H9 (cell line): ENCODE measurements at regions not wholly inside any gene's neighbourhood (a gene's known extent, or its start where the extent isn't known, plus 50 kb on each side); places are given as distances from the start of the nearest gene placed in this dataset.

Experiments
- DNase-seq: peaks from one replicate; pipeline ENCODE4 v3.0.0-alpha.2; 2017
- H2AFZ ChIP-seq: one replicate; pipeline ENCODE4 v1.6.1; 2013; ENCODE audit warnings: mild to moderate bottlenecking, low read length, control low read depth, moderate library complexity
- H2AK5ac ChIP-seq: 2 replicates; pipeline ENCODE4 v1.6.1; 2013; ENCODE audit warnings: low read length, control low read depth, mixed read lengths; ENCODE audit not compliant: insufficient read length
- H2BK120ac ChIP-seq: one replicate; pipeline ENCODE4 v1.6.1; 2013; ENCODE audit warnings: low read depth, mild to moderate bottlenecking, low read length, control low read depth, inconsistent platforms; ENCODE audit not compliant: poor library complexity, severe bottlenecking
- H2BK12ac ChIP-seq: 2 replicates; pipeline ENCODE4 v1.6.1; 2013; ENCODE audit warnings: low read length, control low read depth, mixed read lengths, low read depth; ENCODE audit not compliant: insufficient read length
- H2BK15ac ChIP-seq: 2 replicates; pipeline ENCODE4 v1.6.1; 2013; ENCODE audit warnings: low read depth, low read length, control low read depth
- H2BK20ac ChIP-seq: one replicate; pipeline ENCODE4 v1.6.1; 2013; ENCODE audit warnings: low read depth, mild to moderate bottlenecking, low read length, control low read depth, inconsistent platforms; ENCODE audit not compliant: poor library complexity, severe bottlenecking
- H2BK5ac ChIP-seq: 2 replicates; pipeline ENCODE4 v1.6.1; 2013; ENCODE audit warnings: low read length, control low read depth, mixed read lengths; ENCODE audit not compliant: insufficient read length
- H3K14ac ChIP-seq: 2 replicates; pipeline ENCODE4 v1.6.1; 2013; ENCODE audit warnings: low read length, control low read depth; ENCODE audit not compliant: insufficient read depth
- H3K18ac ChIP-seq: 2 replicates; pipeline ENCODE4 v1.6.1; 2013; ENCODE audit warnings: low read depth, mild to moderate bottlenecking, mixed read lengths, low read length, control low read depth; ENCODE audit not compliant: insufficient read length
- H3K23ac ChIP-seq: 2 replicates; pipeline ENCODE4 v1.6.1; 2013; ENCODE audit warnings: low read length, control low read depth, mixed read lengths, low read depth; ENCODE audit not compliant: insufficient read length
- H3K23me2 ChIP-seq: 2 replicates; pipeline ENCODE4 v1.6.1; 2013; ENCODE audit warnings: low read depth, mild to moderate bottlenecking, mixed read lengths, low read length, control low read depth; ENCODE audit not compliant: insufficient read length, poor library complexity, severe bottlenecking
- H3K27ac ChIP-seq: 2 replicates; pipeline ENCODE4 v1.5.1; 2013; ENCODE audit warnings: low read length, control low read depth, mixed read lengths, low read depth; ENCODE audit not compliant: insufficient read length
- H3K27me3 ChIP-seq: 2 replicates; pipeline ENCODE4 v1.6.1; 2013; ENCODE audit warnings: low read length, control low read depth, inconsistent platforms; ENCODE audit not compliant: insufficient read depth
- H3K4ac ChIP-seq: 2 replicates; pipeline ENCODE4 v1.6.1; 2013; ENCODE audit warnings: low read depth, mild to moderate bottlenecking, control low read depth, inconsistent platforms, low read length, moderate library complexity
- H3K4me1 ChIP-seq: 2 replicates; pipeline ENCODE4 v1.6.1; 2013; ENCODE audit warnings: low read length, control low read depth, inconsistent platforms; ENCODE audit not compliant: insufficient read depth
- H3K4me2 ChIP-seq: 2 replicates; pipeline ENCODE4 v1.6.1; 2013; ENCODE audit warnings: low read length, control low read depth, mixed read lengths; ENCODE audit not compliant: insufficient read length, insufficient read depth
- H3K56ac ChIP-seq: 2 replicates; pipeline ENCODE4 v1.6.1; 2013; ENCODE audit warnings: low read depth, mild to moderate bottlenecking, mixed read lengths, low read length, control low read depth; ENCODE audit not compliant: insufficient read length
- H3K79me1 ChIP-seq: 2 replicates; pipeline ENCODE4 v1.6.1; 2013; ENCODE audit warnings: low read depth, mild to moderate bottlenecking, moderate library complexity, low read length, control low read depth, inconsistent platforms; ENCODE audit not compliant: insufficient read depth, poor library complexity, severe bottlenecking
- H3K79me2 ChIP-seq: 2 replicates; pipeline ENCODE4 v1.6.1; 2013; ENCODE audit warnings: low read length, control low read depth, inconsistent platforms; ENCODE audit not compliant: insufficient read depth
- H3K9ac ChIP-seq: 2 replicates; pipeline ENCODE4 v1.6.1; 2013; ENCODE audit warnings: low read length, control low read depth, mixed read lengths; ENCODE audit not compliant: insufficient read length; ENCODE audit errors: extremely low read depth
- H3K9me3 ChIP-seq: one replicate; pipeline ENCODE4 v1.6.1; 2013; ENCODE audit warnings: low read depth, low read length, inconsistent platforms; ENCODE audit not compliant: control insufficient read depth
- H3T11ph ChIP-seq: one replicate; pipeline ENCODE4 v1.6.1; 2013; ENCODE audit warnings: mild to moderate bottlenecking, low read length, control low read depth, inconsistent platforms
- H4K20me1 ChIP-seq: one replicate; pipeline ENCODE4 v1.6.1; 2013; ENCODE audit not compliant: control insufficient read depth, insufficient read length, insufficient read depth
- H4K5ac ChIP-seq: 2 replicates; pipeline ENCODE4 v1.6.1; 2013; ENCODE audit warnings: low read depth, mild to moderate bottlenecking, mixed read lengths, low read length, control low read depth; ENCODE audit not compliant: insufficient read length
- H4K8ac ChIP-seq: replicated peaks from 2 replicates; pipeline ENCODE4 v1.6.1; 2013; ENCODE audit warnings: low read length, control low read depth, mixed read lengths, low read depth; ENCODE audit not compliant: insufficient read length
- H4K91ac ChIP-seq: 2 replicates; pipeline ENCODE4 v1.6.1; 2013; ENCODE audit warnings: low read depth, mild to moderate bottlenecking, moderate library complexity, mixed read lengths, low read length, control low read depth; ENCODE audit not compliant: insufficient read length
- H3K27ac Mint-ChIP-seq, 3 experiments: 2 replicates in 2 of 3; 3 replicates in 1 of 3; pipeline ENCODE4 v1.8.0; 2020 to 2021; ENCODE audit warnings: mixed read lengths in 3 of 3, mild to moderate bottlenecking in 1 of 3, moderate library complexity in 1 of 3
- H3K27me3 Mint-ChIP-seq: 2 replicates; pipeline ENCODE4 v1.8.0; 2021; ENCODE audit warnings: low read depth, mild to moderate bottlenecking, moderate library complexity, mixed read lengths
- H3K36me3 Mint-ChIP-seq, 3 experiments: 2 replicates in 2 of 3; 3 replicates in 1 of 3; pipeline ENCODE4 v1.8.0; 2020 to 2021; ENCODE audit warnings: low read depth in 3 of 3, mixed read lengths in 3 of 3; ENCODE audit not compliant: insufficient read depth in 1 of 3
- H3K4me1 Mint-ChIP-seq, 2 experiments: 2 replicates each; pipeline ENCODE4 v1.8.0; 2020; ENCODE audit warnings: mixed read lengths in 2 of 2
- H3K4me3 Mint-ChIP-seq, 2 experiments: 2 replicates in 1 of 2; 3 replicates in 1 of 2; pipeline ENCODE4 v1.8.0; 2020 to 2021; ENCODE audit warnings: mild to moderate bottlenecking in 2 of 2, mixed read lengths in 2 of 2, moderate library complexity in 1 of 2
- H3K9me3 Mint-ChIP-seq, 2 experiments: 2 replicates in 1 of 2; 3 replicates in 1 of 2; pipeline ENCODE4 v1.8.0; 2020; ENCODE audit warnings: mild to moderate bottlenecking in 2 of 2, mixed read lengths in 2 of 2, moderate library complexity in 1 of 2
- WGBS: extraction: QIAGEN DNeasy Blood & Tissue Kit; methylation state at CpG from one replicate; pipeline ENCODE4 v1.1.7; 2013; ENCODE audit warnings: missing lambda C conversion rate, low lambda C conversion rate, mixed read lengths; ENCODE audit not compliant: insufficient read length; ENCODE audit errors: extremely low coverage; 5-methylcytosine and 5-hydroxymethylcytosine counted together
- TF ChIP-seq, protein P1 (sequence below): fragments of 200-600 bp; sonication (generic); conservative IDR thresholded peaks from 3 replicates; pipeline ENCODE4 v1.8.0; 2021; ENCODE audit warnings: antibody characterized with exemption, mild to moderate bottlenecking

DNA sequence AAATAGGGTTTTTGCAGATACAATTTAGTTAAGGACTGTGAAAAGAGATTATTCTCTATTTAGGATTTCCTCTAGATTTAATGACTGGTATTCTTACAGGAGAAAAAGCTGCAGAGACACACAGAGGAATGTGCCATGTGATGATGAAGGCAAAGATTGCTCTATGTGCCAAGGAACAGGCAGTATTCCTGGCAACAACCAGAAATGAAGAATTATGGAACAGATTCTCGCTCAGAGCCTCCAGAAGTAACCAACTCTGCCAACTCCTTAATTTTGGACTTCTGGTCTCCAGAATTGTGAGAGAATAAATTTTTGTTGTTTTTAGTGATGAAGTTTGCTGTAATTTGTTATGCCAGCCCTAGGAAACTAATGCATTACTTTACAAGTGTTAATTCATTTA is 307.6 kb upstream of the SEMA3A start:
- Histone ChIP-seq H3K23ac (no peak overlapping the region), H3K79me1 (no peaks in the 10 kb centered on the region), H3K9ac (no peak overlapping the region), H4K20me1 (no peaks in the 10 kb centered on the region), H3K27ac (no peak overlapping the region), H3K4ac (no peak overlapping the region), H3K56ac (no peak overlapping the region), H3K4me1 (no peaks in the 10 kb centered on the region), H3K79me2 (no peaks in the 10 kb centered on the region), H2AK5ac (no peak overlapping the region), H4K91ac (no peak overlapping the region), H3K18ac (no peak overlapping the region), H2BK12ac (no peak overlapping the region), H3T11ph (no peak overlapping the region), H2BK20ac (no peak overlapping the region), H3K9me3 (no peaks in the 10 kb centered on the region), H2BK120ac (no peak overlapping the region), H3K14ac (no peak overlapping the region), H2AFZ (no peak overlapping the region), H3K4me2 (no peak overlapping the region), H3K27me3 (no peaks in the 10 kb centered on the region), H2BK5ac (no peak overlapping the region), H2BK15ac (no peak overlapping the region), H3K23me2 (no peaks in the 10 kb centered on the region), H4K8ac (no peak overlapping the region), H4K5ac (no peak overlapping the region)
- WGBS = no CpG with 5 or more reads among the region's 1 CpG
- TF ChIP-seq, protein P1, sequence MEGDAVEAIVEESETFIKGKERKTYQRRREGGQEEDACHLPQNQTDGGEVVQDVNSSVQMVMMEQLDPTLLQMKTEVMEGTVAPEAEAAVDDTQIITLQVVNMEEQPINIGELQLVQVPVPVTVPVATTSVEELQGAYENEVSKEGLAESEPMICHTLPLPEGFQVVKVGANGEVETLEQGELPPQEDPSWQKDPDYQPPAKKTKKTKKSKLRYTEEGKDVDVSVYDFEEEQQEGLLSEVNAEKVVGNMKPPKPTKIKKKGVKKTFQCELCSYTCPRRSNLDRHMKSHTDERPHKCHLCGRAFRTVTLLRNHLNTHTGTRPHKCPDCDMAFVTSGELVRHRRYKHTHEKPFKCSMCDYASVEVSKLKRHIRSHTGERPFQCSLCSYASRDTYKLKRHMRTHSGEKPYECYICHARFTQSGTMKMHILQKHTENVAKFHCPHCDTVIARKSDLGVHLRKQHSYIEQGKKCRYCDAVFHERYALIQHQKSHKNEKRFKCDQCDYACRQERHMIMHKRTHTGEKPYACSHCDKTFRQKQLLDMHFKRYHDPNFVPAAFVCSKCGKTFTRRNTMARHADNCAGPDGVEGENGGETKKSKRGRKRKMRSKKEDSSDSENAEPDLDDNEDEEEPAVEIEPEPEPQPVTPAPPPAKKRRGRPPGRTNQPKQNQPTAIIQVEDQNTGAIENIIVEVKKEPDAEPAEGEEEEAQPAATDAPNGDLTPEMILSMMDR = no peak
- no peaks in the 10 kb centered on the region for H3K27me3 Mint-ChIP-seq
- H3K9me3 Mint-ChIP-seq = no peaks in the 10 kb centered on the region
- no peak overlapping the region for H3K4me3 Mint-ChIP-seq
- DNase-seq = no peak
- no peaks in the 10 kb centered on the region for H3K36me3 Mint-ChIP-seq
- H3K4me1 Mint-ChIP-seq = no peaks in the 10 kb centered on the region
- no peak overlapping the region for H3K27ac Mint-ChIP-seq
